ENCODE measurements at regions not wholly inside any gene's neighbourhood (a gene's known extent, or its start where the extent isn't known, plus 50 kb on each side); places are given as distances from the start of the nearest gene placed in this dataset.

GRCh38 chr7:39890411-39890810 is 59.6 kb upstream of the CDK13 start:
- DNase-seq: no peak

DNA sequence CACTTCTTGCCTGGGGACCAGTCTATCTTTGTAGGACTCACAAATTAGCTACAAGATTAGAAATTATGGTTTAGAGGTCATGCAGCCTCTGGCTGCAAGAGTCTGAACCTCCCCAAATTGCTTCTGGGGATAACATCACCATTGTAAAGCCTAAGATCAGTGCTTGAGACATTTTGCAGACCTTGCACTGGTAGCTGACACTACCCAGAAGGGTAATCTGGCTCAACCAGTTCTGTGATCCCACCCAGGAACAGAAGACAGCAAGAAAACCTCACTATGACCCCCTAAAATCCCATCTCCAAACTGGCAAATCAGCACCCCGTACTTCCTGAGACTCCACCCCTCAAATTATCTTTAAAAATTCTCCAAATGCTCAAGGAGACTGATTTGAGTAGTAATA is 58.2 kb upstream of the CDK13 start:
- no peak for DNase-seq

GRCh38 chr7:39892361-39892760 is 57.7 kb upstream of the CDK13 start:
- DNase-seq: no peak

GRCh38 chr7:39894904-39895303 is 55.2 kb upstream of the CDK13 start:
- DNase-seq: no peak

GRCh38 chr7:39896840-39897239 is 53.2 kb upstream of the CDK13 start:
- DNase-seq: no peak

DNA sequence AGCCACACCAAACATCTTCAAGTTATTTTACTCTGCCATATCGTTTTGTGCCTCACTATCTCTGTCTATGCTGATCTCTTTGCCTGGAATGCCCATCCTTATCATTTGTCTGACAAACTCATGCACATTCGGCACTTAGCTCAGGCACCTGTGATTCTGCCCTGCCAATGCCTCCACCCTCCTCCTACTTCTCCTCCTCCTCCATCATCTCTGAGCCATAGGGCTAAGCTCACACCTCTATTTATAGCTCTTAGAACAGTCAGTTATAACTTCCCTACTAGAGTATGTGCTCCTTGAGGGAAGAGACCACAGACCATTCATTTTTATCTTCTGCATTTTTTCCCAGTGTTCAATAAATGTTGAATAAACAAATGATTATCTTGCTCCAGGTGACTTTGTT is 51.2 kb upstream of the CDK13 start:
- DNase-seq: no peak

Measured in T-helper 2 cell (primary cell).